ENCODE measurements at regions not wholly inside any gene's neighbourhood (a gene's known extent, or its start where the extent isn't known, plus 50 kb on each side); places are given as distances from the start of the nearest gene placed in this dataset.

- TF ChIP-seq, protein P1, sequence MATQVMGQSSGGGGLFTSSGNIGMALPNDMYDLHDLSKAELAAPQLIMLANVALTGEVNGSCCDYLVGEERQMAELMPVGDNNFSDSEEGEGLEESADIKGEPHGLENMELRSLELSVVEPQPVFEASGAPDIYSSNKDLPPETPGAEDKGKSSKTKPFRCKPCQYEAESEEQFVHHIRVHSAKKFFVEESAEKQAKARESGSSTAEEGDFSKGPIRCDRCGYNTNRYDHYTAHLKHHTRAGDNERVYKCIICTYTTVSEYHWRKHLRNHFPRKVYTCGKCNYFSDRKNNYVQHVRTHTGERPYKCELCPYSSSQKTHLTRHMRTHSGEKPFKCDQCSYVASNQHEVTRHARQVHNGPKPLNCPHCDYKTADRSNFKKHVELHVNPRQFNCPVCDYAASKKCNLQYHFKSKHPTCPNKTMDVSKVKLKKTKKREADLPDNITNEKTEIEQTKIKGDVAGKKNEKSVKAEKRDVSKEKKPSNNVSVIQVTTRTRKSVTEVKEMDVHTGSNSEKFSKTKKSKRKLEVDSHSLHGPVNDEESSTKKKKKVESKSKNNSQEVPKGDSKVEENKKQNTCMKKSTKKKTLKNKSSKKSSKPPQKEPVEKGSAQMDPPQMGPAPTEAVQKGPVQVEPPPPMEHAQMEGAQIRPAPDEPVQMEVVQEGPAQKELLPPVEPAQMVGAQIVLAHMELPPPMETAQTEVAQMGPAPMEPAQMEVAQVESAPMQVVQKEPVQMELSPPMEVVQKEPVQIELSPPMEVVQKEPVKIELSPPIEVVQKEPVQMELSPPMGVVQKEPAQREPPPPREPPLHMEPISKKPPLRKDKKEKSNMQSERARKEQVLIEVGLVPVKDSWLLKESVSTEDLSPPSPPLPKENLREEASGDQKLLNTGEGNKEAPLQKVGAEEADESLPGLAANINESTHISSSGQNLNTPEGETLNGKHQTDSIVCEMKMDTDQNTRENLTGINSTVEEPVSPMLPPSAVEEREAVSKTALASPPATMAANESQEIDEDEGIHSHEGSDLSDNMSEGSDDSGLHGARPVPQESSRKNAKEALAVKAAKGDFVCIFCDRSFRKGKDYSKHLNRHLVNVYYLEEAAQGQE (IDR thresholded peaks at IDR 0.05): no peak
- no peak for TF ChIP-seq NR2F2 (IDR thresholded peaks at IDR 0.05)
- no peak for TF ChIP-seq YY1 (IDR thresholded peaks at IDR 0.05)
- TF ChIP-seq HNF4G (IDR thresholded peaks at IDR 0.05): no peak
Measured at GRCh38 chr19:30274987-30275386, 97.2 kb upstream of the ZNF536 start (continued).

DNA sequence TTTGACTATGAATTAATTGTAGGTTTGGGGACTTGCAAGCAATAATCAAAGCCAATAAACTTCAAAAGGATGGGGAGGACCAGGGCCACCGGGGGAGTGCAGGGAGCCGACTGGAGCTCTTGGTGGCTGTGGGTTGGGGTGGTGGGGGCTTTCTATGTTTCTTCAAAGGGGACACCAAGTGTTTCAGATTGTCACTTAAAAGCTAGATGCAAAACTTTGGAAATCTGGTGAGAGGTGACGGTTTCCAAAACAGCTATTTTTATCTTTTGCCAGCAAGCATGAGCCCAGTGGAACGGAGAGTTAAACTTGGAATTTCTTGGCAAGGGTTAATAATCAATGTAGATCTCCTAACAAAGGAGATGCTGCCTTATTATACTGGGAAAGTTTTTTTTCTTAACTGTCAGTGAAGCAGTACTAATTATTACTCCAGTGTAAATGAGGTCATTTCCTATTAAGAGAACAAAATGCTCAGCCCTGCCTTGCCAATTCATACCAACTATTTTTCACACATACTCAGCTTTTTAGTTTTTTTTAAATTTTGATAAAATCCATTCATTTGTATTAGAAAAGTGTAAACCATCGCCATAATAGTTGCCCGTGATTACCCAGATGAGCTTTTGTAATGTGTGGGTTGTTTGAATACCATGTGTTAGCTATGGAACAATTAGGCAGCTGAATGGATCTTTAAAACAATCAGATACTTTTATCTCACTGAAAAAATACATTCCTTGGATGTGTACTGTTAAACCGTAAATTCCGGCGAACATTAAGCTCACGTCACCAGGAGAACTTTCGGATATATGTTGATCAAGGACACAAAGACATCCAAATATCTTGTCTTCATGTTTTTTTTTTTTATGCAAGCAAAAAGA is 95.9 kb upstream of the ZNF536 start:
- TF ChIP-seq, protein P2, sequence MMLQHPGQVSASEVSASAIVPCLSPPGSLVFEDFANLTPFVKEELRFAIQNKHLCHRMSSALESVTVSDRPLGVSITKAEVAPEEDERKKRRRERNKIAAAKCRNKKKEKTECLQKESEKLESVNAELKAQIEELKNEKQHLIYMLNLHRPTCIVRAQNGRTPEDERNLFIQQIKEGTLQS (IDR thresholded peaks at IDR 0.05): no peak
- TF ChIP-seq ZBTB33 (IDR thresholded peaks at IDR 0.05): no peak
- no peak for DNase-seq (ENCODE audit: low spot score)
- peaks cover 3 to 9% (median 8%) of the 10 kb centered on the region in 4 donors for H3K9me3 ChIP-seq (ENCODE audit: control insufficient read depth in 4 of 4, low read length in 3 of 4)
- no peak overlapping the region for H3K4me3 ChIP-seq (ENCODE audit: low read depth in 1 of 3, low read length in 3 of 3)
- no peaks in the 10 kb centered on the region for H3K36me3 ChIP-seq (ENCODE audit: control insufficient read depth in 4 of 4, insufficient read depth in 3 of 4, low read depth in 1 of 4, low read length in 3 of 4)
- WGBS: 56% methylated on average over 11 of the region's 11 CpGs
- H3K9ac ChIP-seq (ENCODE audit: low read depth in 1 of 2, low read length in 2 of 2): no peak overlapping the region
- no peaks in the 10 kb centered on the region for H3K4me1 ChIP-seq (ENCODE audit: control insufficient read depth in 4 of 4, insufficient read depth in 4 of 4, low read length in 3 of 4)
- H3K27ac ChIP-seq (ENCODE audit: low read depth in 1 of 2, low read length in 2 of 2): no peak overlapping the region
- peaks cover 0 to 3% (median under 1%) of the 10 kb centered on the region in 4 donors for H3K27me3 ChIP-seq (ENCODE audit: control insufficient read depth in 4 of 4, insufficient read depth in 4 of 4, low read length in 3 of 4)

DNA sequence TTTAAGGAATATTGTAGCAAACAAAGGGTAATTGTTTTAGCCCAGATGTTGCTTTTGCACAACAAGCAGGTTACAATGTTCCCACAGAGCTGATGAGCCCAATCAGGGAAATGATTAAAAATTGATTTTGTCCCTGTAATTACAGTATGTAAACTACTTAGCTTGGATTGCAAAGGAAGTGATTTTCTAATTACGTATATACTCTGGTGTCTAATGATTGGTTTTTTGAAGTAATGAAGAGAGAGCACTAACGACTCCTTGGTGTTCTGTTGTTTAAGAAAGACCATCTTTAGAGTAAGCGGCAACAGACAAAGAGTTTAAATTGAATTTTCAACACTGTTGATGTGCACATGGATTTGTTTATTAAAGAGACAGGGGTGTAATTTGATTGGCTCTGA is 95.3 kb upstream of the ZNF536 start:
- 65% methylated on average over 3 of the region's 3 CpGs for WGBS
- TF ChIP-seq, protein P1 (IDR thresholded peaks at IDR 0.05): no peak
- TF ChIP-seq, protein P3, sequence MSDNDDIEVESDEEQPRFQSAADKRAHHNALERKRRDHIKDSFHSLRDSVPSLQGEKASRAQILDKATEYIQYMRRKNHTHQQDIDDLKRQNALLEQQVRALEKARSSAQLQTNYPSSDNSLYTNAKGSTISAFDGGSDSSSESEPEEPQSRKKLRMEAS (IDR thresholded peaks at IDR 0.05): no peak
- TF ChIP-seq GABPA (IDR thresholded peaks at IDR 0.05 in 1 of 2, conservative IDR thresholded peaks at IDR 0.05 in 1 of 2) (no peak), RAD21 (IDR thresholded peaks at IDR 0.05) (no peak), HNF4G (IDR thresholded peaks at IDR 0.05) (no peak), TAF1 (conservative IDR thresholded peaks at IDR 0.05) (no peak), FOXA2 (IDR thresholded peaks at IDR 0.05) (no peak), ZBTB33 (IDR thresholded peaks at IDR 0.05) (no peak), JUND (IDR thresholded peaks at IDR 0.05) (no peak), HNF4A (conservative IDR thresholded peaks at IDR 0.05) (no peak)
- TF ChIP-seq, protein P4, sequence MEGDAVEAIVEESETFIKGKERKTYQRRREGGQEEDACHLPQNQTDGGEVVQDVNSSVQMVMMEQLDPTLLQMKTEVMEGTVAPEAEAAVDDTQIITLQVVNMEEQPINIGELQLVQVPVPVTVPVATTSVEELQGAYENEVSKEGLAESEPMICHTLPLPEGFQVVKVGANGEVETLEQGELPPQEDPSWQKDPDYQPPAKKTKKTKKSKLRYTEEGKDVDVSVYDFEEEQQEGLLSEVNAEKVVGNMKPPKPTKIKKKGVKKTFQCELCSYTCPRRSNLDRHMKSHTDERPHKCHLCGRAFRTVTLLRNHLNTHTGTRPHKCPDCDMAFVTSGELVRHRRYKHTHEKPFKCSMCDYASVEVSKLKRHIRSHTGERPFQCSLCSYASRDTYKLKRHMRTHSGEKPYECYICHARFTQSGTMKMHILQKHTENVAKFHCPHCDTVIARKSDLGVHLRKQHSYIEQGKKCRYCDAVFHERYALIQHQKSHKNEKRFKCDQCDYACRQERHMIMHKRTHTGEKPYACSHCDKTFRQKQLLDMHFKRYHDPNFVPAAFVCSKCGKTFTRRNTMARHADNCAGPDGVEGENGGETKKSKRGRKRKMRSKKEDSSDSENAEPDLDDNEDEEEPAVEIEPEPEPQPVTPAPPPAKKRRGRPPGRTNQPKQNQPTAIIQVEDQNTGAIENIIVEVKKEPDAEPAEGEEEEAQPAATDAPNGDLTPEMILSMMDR (IDR thresholded peaks at IDR 0.05; ENCODE audit: low read depth, low read length, missing input control): no peak

More for the DNA sequence above, 95.3 kb upstream of the ZNF536 start:
- H3K27me3 ChIP-seq (ENCODE audit: control insufficient read depth in 4 of 4, insufficient read depth in 4 of 4, low read length in 3 of 4): peaks cover 0 to 3% (median under 1%) of the 10 kb centered on the region in 4 donors
- DNase-seq (ENCODE audit: low spot score): no peak
- no peak overlapping the region for H3K4me3 ChIP-seq (ENCODE audit: low read depth in 1 of 3, low read length in 3 of 3)
- H3K27ac ChIP-seq (ENCODE audit: low read depth in 1 of 2, low read length in 2 of 2): no peak overlapping the region
- no peaks in the 10 kb centered on the region for H3K36me3 ChIP-seq (ENCODE audit: control insufficient read depth in 4 of 4, insufficient read depth in 3 of 4, low read depth in 1 of 4, low read length in 3 of 4)
- no peak overlapping the region for H3K9ac ChIP-seq (ENCODE audit: low read depth in 1 of 2, low read length in 2 of 2)
- peaks cover 3 to 8% (median 6%) of the 10 kb centered on the region in 4 donors for H3K9me3 ChIP-seq (ENCODE audit: control insufficient read depth in 4 of 4, low read length in 3 of 4)
- H3K4me1 ChIP-seq (ENCODE audit: control insufficient read depth in 4 of 4, insufficient read depth in 4 of 4, low read length in 3 of 4): no peaks in the 10 kb centered on the region

Data from liver (tissue), 8 donors.